Activated T-helper 2 cell treated with anti-CD3 and anti-CD28 coated beads, Interferon-gamma antibody, Interleukin-2, Interleukin-4, amounts not matched to agents 10 μg/mL and 5 μg/mL and 100 μg/mL, durations not matched to agents 14 hours and 24 hours and 36 hours (primary cell): ENCODE measurements at regions not wholly inside any gene's neighbourhood (a gene's known extent, or its start where the extent isn't known, plus 50 kb on each side); places are given as distances from the start of the nearest gene placed in this dataset.

Experiments
- DNase-seq: peaks from one replicate; pipeline ENCODE4 v3.0.0; 2021; ENCODE audit warnings: low spot score
- H3K27ac Mint-ChIP-seq: one replicate; pipeline ENCODE4 v1.8.0; 2021; ENCODE audit warnings: mixed read lengths
- H3K27me3 Mint-ChIP-seq: one replicate; pipeline ENCODE4 v1.8.0; 2021; ENCODE audit warnings: low read depth, mixed read lengths
- H3K36me3 Mint-ChIP-seq: one replicate; pipeline ENCODE4 v1.8.0; 2021; ENCODE audit warnings: low read depth, mixed read lengths
- H3K4me1 Mint-ChIP-seq: one replicate; pipeline ENCODE4 v1.8.0; 2021; ENCODE audit warnings: low read depth, mixed read lengths
- H3K4me3 Mint-ChIP-seq: one replicate; pipeline ENCODE4 v1.8.0; 2021; ENCODE audit warnings: low read depth, mild to moderate bottlenecking, moderate library complexity, mixed read lengths
- H3K9me3 Mint-ChIP-seq: one replicate; pipeline ENCODE4 v1.8.0; 2021; ENCODE audit warnings: mixed read lengths
- intact Hi-C: fragments of 100-400 bp; cut with micrococcal nuclease; formaldehyde crosslinking; loops from one replicate; pipeline ENCODE4 v1.15.1; 2023

DNA sequence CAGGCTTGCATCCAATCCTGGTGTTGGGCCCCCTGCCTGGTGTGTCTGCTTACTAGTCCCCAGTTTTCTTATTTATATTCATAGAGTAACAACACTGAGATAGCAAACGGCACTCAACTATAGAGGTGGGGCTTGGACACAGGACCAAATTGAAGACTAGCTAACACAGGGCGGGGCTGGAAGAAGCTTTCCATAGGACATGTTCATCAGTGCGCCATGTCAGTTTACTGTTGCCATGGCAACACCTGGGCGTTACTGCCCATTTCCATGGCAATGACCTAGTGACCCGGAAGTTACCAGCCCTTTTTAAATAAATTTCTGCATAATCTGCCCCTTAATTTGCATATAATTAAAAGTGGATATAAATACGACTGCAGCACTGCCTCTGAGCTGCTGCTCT lies 275.5 kb upstream of the TMEM132C start:
- Mint-ChIP-seq H3K36me3 (no peaks in the 10 kb centered on the region), H3K4me3 (no peak overlapping the region), H3K27ac (no peak overlapping the region), H3K27me3 (no peaks in the 10 kb centered on the region), H3K4me1 (no peaks in the 10 kb centered on the region), H3K9me3 (peaks cover 40% of the 10 kb centered on the region)
- no peak for DNase-seq
- intact Hi-C loops, result no loop called here

GRCh38 chr12:127998988-127999387 lies 268.0 kb upstream of the TMEM132C start:
- H3K4me3 Mint-ChIP-seq, result no peak overlapping the region
- H3K9me3 Mint-ChIP-seq, result peaks cover 51% of the 10 kb centered on the region
- H3K36me3 Mint-ChIP-seq, result no peaks in the 10 kb centered on the region
- intact Hi-C loops, result no loop called here
- DNase-seq, result no peak
- no peaks in the 10 kb centered on the region for H3K27me3 Mint-ChIP-seq
- H3K4me1 Mint-ChIP-seq, result no peaks in the 10 kb centered on the region
- H3K27ac Mint-ChIP-seq, result no peak overlapping the region

DNA sequence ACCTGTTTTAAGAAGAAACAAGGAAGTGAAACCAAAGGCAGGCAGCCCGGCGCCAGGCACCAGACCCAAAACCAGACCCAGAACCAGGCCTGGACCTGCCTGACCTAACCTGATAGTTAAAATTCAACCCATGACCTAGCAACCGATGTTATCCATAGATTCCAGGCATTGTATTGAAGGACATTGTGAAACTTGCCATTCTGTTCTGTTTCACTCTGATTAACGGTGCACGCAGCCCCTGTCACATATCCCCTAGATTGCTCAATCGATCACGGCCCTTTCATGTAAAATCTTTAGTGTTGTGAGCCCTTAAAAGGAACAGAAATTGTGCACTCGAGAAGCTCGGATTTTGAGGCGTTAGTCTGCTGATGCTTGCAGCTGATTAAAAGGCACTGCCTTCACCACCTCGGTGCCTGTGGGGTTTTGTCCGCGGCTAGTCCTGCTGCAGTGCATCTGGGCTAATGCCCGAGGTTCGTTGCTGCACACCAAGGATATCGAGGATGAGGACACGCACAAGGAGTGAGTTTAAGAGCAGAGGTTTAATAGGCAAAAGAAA lies 262.5 kb upstream of the TMEM132C start:
- Mint-ChIP-seq H3K9me3 (peaks cover 35% of the 10 kb centered on the region), H3K36me3 (no peaks in the 10 kb centered on the region), H3K27me3 (no peaks in the 10 kb centered on the region), H3K4me1 (no peaks in the 10 kb centered on the region), H3K4me3 (no peak overlapping the region), H3K27ac (no peak overlapping the region)
- DNase-seq, result no peak
- intact Hi-C loops, result no loop called here

- Mint-ChIP-seq H3K4me3 (no peak overlapping the region), H3K9me3 (peaks cover 13% of the 10 kb centered on the region), H3K27ac (no peak overlapping the region), H3K27me3 (no peaks in the 10 kb centered on the region), H3K36me3 (no peaks in the 10 kb centered on the region), H3K4me1 (no peaks in the 10 kb centered on the region)
- DNase-seq, result no peak
- intact Hi-C loops, result no loop called here
Measured at GRCh38 chr12:128007250-128007649, 259.7 kb upstream of the TMEM132C start.

- no peak overlapping the region for H3K4me3 Mint-ChIP-seq
- intact Hi-C loops, result no loop called here
- no peak overlapping the region for H3K27ac Mint-ChIP-seq
- no peaks in the 10 kb centered on the region for H3K27me3 Mint-ChIP-seq
- no peaks in the 10 kb centered on the region for H3K36me3 Mint-ChIP-seq
- H3K9me3 Mint-ChIP-seq, result peaks cover 11% of the 10 kb centered on the region
- DNase-seq, result no peak
- no peaks in the 10 kb centered on the region for H3K4me1 Mint-ChIP-seq
Measured at GRCh38 chr12:128008341-128008740, 258.6 kb upstream of the TMEM132C start.

DNA sequence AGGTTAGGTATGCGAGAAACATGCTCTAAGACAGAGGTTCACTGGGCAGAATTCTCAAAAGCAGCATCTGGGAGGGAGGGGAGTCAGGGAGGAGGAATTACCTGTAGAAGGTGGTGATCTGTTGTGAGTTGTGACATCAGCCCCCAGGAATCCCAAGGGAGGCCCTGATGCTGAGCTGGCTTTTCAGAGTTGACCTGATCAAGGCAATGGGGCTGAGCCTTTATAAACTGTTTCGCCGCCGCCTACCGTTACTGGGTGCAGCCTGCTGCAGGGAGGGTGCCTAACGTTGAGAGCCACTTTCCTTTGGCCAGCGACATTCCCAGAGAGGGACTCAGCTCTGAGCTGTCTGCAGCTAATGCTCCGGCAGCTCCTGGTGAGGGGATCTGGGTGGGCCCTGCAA lies 257.9 kb upstream of the TMEM132C start:
- intact Hi-C loops, result no loop called here
- no peak overlapping the region for H3K27ac Mint-ChIP-seq
- no peak for DNase-seq
- no peaks in the 10 kb centered on the region for H3K27me3 Mint-ChIP-seq
- H3K9me3 Mint-ChIP-seq, result peaks cover 10% of the 10 kb centered on the region
- H3K4me1 Mint-ChIP-seq, result no peaks in the 10 kb centered on the region
- H3K36me3 Mint-ChIP-seq, result no peaks in the 10 kb centered on the region
- H3K4me3 Mint-ChIP-seq, result no peak overlapping the region

DNA sequence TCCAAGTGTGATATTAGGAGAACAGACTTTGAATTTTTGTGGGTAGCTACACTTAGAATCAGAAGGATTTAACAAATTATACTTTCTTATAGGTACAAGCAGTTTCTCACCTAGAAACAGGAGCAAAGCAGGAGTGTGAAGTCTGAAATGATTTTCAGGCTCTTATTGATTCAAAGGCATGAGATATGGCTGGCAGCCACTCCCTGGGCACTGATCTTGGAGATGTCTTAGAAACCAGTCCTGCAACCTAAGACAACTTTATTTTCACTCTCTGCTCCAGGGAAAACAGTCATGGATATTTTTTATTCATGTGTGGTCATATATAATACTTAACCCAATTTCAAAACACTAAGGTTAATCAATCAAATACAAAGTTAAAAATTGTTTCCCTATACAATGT lies 254.9 kb upstream of the TMEM132C start:
- no peak overlapping the region for H3K27ac Mint-ChIP-seq
- no peak for DNase-seq
- intact Hi-C loops, result no loop called here
- H3K36me3 Mint-ChIP-seq, result no peaks in the 10 kb centered on the region
- H3K4me3 Mint-ChIP-seq, result no peak overlapping the region
- H3K9me3 Mint-ChIP-seq, result peaks cover 9% of the 10 kb centered on the region
- H3K4me1 Mint-ChIP-seq, result no peaks in the 10 kb centered on the region
- H3K27me3 Mint-ChIP-seq, result no peaks in the 10 kb centered on the region

GRCh38 chr12:128015276-128015675 lies 251.7 kb upstream of the TMEM132C start:
- Mint-ChIP-seq H3K9me3 (peaks cover 15% of the 10 kb centered on the region), H3K27me3 (no peaks in the 10 kb centered on the region), H3K36me3 (no peaks in the 10 kb centered on the region), H3K4me1 (no peaks in the 10 kb centered on the region), H3K4me3 (no peak overlapping the region), H3K27ac (no peak overlapping the region)
- intact Hi-C loops, result no loop called here
- no peak for DNase-seq

DNA sequence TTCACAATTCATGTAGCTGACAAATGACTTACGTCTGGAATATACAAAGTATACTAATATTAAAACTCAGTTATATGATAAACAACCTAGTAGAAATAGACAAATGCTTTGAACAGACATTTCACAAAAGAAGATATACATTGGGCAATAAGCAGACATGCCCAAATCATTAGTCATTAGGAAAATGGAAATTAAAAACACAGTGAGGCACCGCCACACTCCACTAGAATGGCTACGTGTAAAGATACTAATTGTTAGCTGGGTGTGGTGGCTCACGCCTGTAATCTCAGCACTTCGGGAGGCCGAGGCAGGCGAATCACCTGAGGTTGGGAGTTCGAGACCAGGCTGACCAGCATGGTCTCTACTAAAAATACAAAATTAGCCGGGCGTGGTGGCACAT lies 248.9 kb upstream of the TMEM132C start:
- no peak for DNase-seq
- no peak overlapping the region for H3K27ac Mint-ChIP-seq
- H3K27me3 Mint-ChIP-seq, result no peaks in the 10 kb centered on the region
- intact Hi-C loops, result no loop called here
- H3K4me3 Mint-ChIP-seq, result no peak overlapping the region
- H3K36me3 Mint-ChIP-seq, result no peaks in the 10 kb centered on the region
- no peaks in the 10 kb centered on the region for H3K4me1 Mint-ChIP-seq
- peaks cover 25% of the 10 kb centered on the region for H3K9me3 Mint-ChIP-seq

GRCh38 chr12:128019996-128020544 lies 246.9 kb upstream of the TMEM132C start:
- H3K27me3 Mint-ChIP-seq, result no peaks in the 10 kb centered on the region
- H3K4me3 Mint-ChIP-seq, result no peak overlapping the region
- no peak overlapping the region for H3K27ac Mint-ChIP-seq
- intact Hi-C loops, result no loop called here
- no peaks in the 10 kb centered on the region for H3K36me3 Mint-ChIP-seq
- no peaks in the 10 kb centered on the region for H3K4me1 Mint-ChIP-seq
- no peak for DNase-seq
- peaks cover 30% of the 10 kb centered on the region for H3K9me3 Mint-ChIP-seq

- Mint-ChIP-seq H3K9me3 (peaks cover 37% of the 10 kb centered on the region), H3K4me1 (no peaks in the 10 kb centered on the region), H3K27me3 (no peaks in the 10 kb centered on the region), H3K4me3 (no peak overlapping the region), H3K36me3 (no peaks in the 10 kb centered on the region), H3K27ac (no peak overlapping the region)
- intact Hi-C loops, result no loop called here
- no peak for DNase-seq
Measured at GRCh38 chr12:128021561-128021960, 245.4 kb upstream of the TMEM132C start.

DNA sequence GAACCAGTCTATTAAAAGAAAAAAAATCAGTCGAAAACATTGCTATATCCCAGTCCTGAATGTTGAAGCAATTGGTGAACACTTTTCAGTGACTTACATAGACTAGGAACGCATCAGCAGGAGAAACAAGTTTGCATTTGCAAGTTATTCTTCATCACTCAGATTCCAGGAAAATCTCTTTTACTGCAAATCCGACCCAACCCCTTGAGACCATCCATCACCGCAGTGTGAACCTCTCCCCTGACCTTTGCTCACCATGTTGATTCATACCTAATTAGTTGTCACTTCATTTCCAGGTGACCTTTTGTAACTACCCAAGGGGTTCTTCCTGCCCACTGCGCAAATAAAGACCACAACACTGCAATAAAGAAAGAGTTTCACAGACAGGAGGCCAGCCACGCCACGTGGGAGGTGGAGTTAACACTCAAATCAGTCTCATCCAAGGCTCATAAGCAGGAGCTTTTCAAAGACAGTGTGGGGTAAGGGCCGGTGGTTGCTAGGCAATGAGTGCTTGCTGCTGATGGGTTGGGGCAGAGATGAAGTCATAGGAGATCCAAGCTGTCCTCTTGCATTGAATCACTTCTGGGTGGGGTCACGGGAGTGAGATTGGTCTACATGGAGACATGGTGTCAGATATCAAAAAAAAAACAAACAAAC lies 241.3 kb upstream of the TMEM132C start:
- peaks cover 38% of the 10 kb centered on the region for H3K9me3 Mint-ChIP-seq
- DNase-seq, result no peak
- H3K36me3 Mint-ChIP-seq, result no peaks in the 10 kb centered on the region
- no peak overlapping the region for H3K4me3 Mint-ChIP-seq
- no peaks in the 10 kb centered on the region for H3K27me3 Mint-ChIP-seq
- H3K4me1 Mint-ChIP-seq, result no peaks in the 10 kb centered on the region
- no peak overlapping the region for H3K27ac Mint-ChIP-seq
- intact Hi-C loops, result no loop called here

- Mint-ChIP-seq H3K27ac (no peak overlapping the region), H3K36me3 (no peaks in the 10 kb centered on the region), H3K27me3 (no peaks in the 10 kb centered on the region), H3K9me3 (peaks cover 49% of the 10 kb centered on the region), H3K4me3 (no peak overlapping the region), H3K4me1 (no peaks in the 10 kb centered on the region)
- no peak for DNase-seq
- intact Hi-C loops, result no loop called here
Measured at GRCh38 chr12:128026696-128027574, 240.0 kb upstream of the TMEM132C start.
